AG04450 (cell line): ENCODE measurements at regions not wholly inside any gene's neighbourhood (a gene's known extent, or its start where the extent isn't known, plus 50 kb on each side); places are given as distances from the start of the nearest gene placed in this dataset.

Experiments used
- CTCF ChIA-PET: fragments of 300-600, 350-600 bp; formaldehyde crosslinking; extraction: SDS; loops from one replicate; lab custom pipeline; 2022; ENCODE audit warnings: antibody characterized with exemption, inconsistent platforms; lab: Charles Lee
- POLR2A ChIA-PET: fragments of 350-600 bp; formaldehyde crosslinking; extraction: SDS; loops from one replicate; lab custom pipeline; 2021; ENCODE audit warnings: antibody characterized with exemption, inconsistent platforms; lab: Yijun Ruan, JAX
- DNase-seq: peaks from one replicate; pipeline ENCODE4 v3.0.0-alpha.2; 2011; ENCODE audit warnings: low read depth, low spot score
- H3K27ac ChIP-seq: one replicate; pipeline ENCODE4 v1.5.1; 2012; ENCODE audit warnings: low read depth, low read length, control low read depth
- H3K27me3 ChIP-seq: one replicate; pipeline ENCODE4 v1.6.0; 2012; ENCODE audit warnings: low read length; ENCODE audit not compliant: control insufficient read depth, insufficient read depth
- H3K4me3 ChIP-seq: 2 replicates; pipeline ENCODE4 v1.5.1; 2011; ENCODE audit warnings: mild to moderate bottlenecking, low read depth, low read length, control low read depth
- H3K9me3 ChIP-seq: 2 replicates; pipeline ENCODE4 v1.5.1; 2012; ENCODE audit warnings: low read length; ENCODE audit not compliant: control insufficient read depth, insufficient read depth
- TF ChIP-seq, protein P1 (sequence below): IDR thresholded peaks from 2 replicates; pipeline ENCODE4 v1.5.1; 2011; ENCODE audit warnings: low read depth, low read length, control low read depth, inconsistent platforms

DNA sequence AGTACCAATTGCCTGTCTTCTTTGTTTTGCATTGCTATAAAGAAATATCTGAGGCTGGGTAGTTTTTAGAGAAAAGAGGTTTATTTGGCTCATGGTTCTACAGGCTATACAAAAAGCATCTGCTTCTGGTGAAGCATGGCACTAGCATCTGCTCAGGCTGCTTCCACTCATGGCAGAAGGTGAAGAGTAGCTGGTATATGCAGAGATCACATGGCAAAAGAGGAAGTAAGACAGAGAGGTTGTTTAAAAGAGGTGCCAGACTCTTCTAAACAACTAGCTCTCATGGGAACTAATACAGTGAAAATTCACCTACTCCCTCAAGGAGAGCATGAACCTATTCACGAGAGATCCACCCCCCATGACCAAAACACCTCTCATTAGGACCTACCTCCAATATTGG lies 56.7 kb upstream of the GUCA2B start:
- Histone ChIP-seq H3K9me3 (no peaks in the 10 kb centered on the region), H3K27ac (no peak overlapping the region), H3K27me3 (no peaks in the 10 kb centered on the region), H3K4me3 (no peak overlapping the region)
- CTCF ChIA-PET: no interaction called here
- DNase-seq: no peak
- POLR2A ChIA-PET: no interaction called here
- TF ChIP-seq, protein P1, sequence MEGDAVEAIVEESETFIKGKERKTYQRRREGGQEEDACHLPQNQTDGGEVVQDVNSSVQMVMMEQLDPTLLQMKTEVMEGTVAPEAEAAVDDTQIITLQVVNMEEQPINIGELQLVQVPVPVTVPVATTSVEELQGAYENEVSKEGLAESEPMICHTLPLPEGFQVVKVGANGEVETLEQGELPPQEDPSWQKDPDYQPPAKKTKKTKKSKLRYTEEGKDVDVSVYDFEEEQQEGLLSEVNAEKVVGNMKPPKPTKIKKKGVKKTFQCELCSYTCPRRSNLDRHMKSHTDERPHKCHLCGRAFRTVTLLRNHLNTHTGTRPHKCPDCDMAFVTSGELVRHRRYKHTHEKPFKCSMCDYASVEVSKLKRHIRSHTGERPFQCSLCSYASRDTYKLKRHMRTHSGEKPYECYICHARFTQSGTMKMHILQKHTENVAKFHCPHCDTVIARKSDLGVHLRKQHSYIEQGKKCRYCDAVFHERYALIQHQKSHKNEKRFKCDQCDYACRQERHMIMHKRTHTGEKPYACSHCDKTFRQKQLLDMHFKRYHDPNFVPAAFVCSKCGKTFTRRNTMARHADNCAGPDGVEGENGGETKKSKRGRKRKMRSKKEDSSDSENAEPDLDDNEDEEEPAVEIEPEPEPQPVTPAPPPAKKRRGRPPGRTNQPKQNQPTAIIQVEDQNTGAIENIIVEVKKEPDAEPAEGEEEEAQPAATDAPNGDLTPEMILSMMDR: no peak

DNA sequence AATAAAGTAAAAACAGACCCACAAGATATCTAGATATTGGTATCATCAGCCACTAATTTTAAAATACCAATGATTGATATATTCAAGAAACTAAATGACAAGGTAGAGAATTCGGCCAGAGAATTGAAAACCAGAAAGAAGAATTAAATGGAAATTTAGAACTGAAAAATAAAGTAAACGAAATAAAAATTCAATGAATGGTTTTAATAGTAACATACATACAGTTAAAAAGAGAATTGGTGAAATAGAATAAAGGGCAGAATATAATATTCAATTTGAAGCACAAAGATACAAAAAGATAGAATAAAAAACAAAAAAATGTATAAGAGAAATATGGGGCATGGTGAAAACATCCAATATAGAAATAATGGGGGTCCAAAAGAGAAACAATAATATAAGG lies 64.0 kb upstream of the GUCA2B start:
- TF ChIP-seq, protein P1: no peak
- Histone ChIP-seq H3K27ac (no peak overlapping the region), H3K9me3 (no peaks in the 10 kb centered on the region), H3K27me3 (no peaks in the 10 kb centered on the region), H3K4me3 (no peak overlapping the region)
- CTCF ChIA-PET: no interaction called here
- no peak for DNase-seq
- POLR2A ChIA-PET: no interaction called here

DNA sequence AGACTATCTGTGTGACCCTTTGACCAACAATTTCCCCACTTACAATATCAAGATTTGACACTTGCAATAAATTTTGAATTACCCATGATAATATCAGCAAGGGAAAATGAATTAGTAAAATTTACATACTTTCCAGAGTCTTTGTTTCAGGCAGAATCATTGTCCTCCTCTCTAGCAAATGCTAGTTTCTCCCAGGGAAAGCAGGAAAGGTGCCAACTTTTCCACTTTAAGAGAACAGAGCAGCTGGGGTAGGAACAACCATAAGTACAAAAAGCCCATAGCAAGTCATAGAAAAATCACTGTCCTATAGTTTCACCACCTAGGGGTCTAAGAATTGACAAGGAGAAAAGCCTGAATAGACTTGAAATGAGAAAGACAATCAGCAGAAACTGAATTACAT lies 67.1 kb upstream of the GUCA2B start:
- no peak for DNase-seq
- TF ChIP-seq, protein P1: no peak
- H3K27me3 ChIP-seq: peaks cover 2% of the 10 kb centered on the region
- ChIA-PET CTCF (no interaction called here), POLR2A (no interaction called here)
- no peak overlapping the region for H3K4me3 ChIP-seq
- no peak overlapping the region for H3K27ac ChIP-seq
- no peaks in the 10 kb centered on the region for H3K9me3 ChIP-seq

DNA sequence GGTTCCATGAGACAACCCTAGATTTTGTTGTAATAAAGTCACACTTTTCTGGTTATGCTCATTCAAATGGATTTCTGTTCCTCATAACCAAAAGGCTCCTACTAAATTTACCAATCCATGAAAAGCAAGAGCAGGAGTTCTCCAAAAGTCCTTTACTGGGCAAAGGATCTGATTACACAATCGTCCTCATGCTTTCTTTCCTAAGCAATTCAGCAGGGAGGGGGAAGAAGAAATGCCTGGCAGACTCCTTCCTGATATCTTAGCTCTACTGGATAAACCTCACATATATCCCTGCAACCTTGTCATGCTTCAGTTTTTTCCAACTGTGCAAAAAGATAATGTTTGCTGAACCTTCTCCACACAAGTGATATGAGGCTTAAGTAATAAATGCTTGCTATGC lies 67.6 kb upstream of the GUCA2B start:
- ChIA-PET CTCF (no interaction called here), POLR2A (no interaction called here)
- no peak for DNase-seq
- TF ChIP-seq, protein P1: no peak
- Histone ChIP-seq H3K9me3 (no peaks in the 10 kb centered on the region), H3K27ac (no peak overlapping the region), H3K27me3 (peaks cover 2% of the 10 kb centered on the region), H3K4me3 (no peak overlapping the region)

DNA sequence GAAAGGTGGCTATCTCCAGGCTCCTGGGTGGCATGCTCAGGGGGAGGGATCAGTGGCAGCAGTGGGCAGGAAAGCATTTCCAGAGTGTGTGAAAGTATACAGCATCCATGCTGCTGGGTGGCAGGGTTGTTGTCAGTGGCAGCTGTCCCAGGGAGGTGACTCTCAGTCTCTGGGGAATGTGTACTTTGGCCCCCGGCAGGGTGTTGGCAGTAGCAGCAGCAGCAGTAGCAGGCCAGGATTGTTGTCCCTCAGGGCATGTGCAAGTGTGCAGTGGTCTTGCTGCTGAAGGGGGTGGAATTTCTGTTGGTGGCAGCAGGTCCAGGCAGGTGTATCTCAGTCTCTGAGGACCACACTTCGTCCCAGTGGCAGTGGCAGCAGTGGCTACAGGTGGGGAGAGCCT lies 71.7 kb upstream of the GUCA2B start:
- no peak overlapping the region for H3K27ac ChIP-seq

More for the DNA sequence above, 71.7 kb upstream of the GUCA2B start:
- ChIA-PET CTCF (no interaction called here), POLR2A (no interaction called here)
- TF ChIP-seq, protein P1: no peak
- Histone ChIP-seq H3K27me3 (peaks cover 2% of the 10 kb centered on the region), H3K4me3 (no peak overlapping the region), H3K9me3 (no peaks in the 10 kb centered on the region)
- DNase-seq: no peak
